WTC11 (cell line): ENCODE measurements at regions not wholly inside any gene's neighbourhood (a gene's known extent, or its start where the extent isn't known, plus 50 kb on each side); places are given as distances from the start of the nearest gene placed in this dataset.

Source experiments
- ATAC-seq: fragments of 200-7000 bp; cut with Tn5 transposase; 2 replicates; pipeline ENCODE4 v1.10.0; 2021; ENCODE audit warnings: mild to moderate bottlenecking, moderate library complexity
- CTCF ChIA-PET: fragments of 300-600 bp; sonication (Branson Sonifier 250); formaldehyde crosslinking; loops from one replicate; lab custom pipeline; 2021; ENCODE audit warnings: antibody characterized with exemption; lab: Charles Lee
- POLR2A ChIA-PET: fragments of 350-600 bp; sonication (Branson Sonifier 250); formaldehyde crosslinking; loops from one replicate; lab custom pipeline; 2021; ENCODE audit warnings: antibody characterized with exemption; lab: Charles Lee
- DNase-seq: peaks from one replicate; pipeline ENCODE4 v3.0.0; 2021; ENCODE audit warnings: low spot score
- H3K27ac Mint-ChIP-seq: 2 replicates; pipeline ENCODE4 v1.8.0; 2021; ENCODE audit warnings: mixed read lengths
- H3K27me3 Mint-ChIP-seq: 2 replicates; pipeline ENCODE4 v1.8.0; 2021; ENCODE audit warnings: low read depth, mild to moderate bottlenecking, moderate library complexity, mixed read lengths
- H3K36me3 Mint-ChIP-seq: 2 replicates; pipeline ENCODE4 v1.8.0; 2021; ENCODE audit warnings: mixed read lengths
- H3K4me1 Mint-ChIP-seq: 2 replicates; pipeline ENCODE4 v1.8.0; 2022; ENCODE audit warnings: mixed read lengths
- H3K4me3 Mint-ChIP-seq: 2 replicates; pipeline ENCODE4 v1.8.0; 2021; ENCODE audit warnings: mild to moderate bottlenecking, moderate library complexity, mixed read lengths
- H3K9me3 Mint-ChIP-seq: 2 replicates; pipeline ENCODE4 v1.8.0; 2021; ENCODE audit warnings: mixed read lengths
- ATF2 ChIP-seq: sonication (generic); formaldehyde crosslinking; IDR thresholded peaks from 2 replicates; pipeline ENCODE4 v1.8.1; 2022; ENCODE audit warnings: low read depth, missing genetic modification reagents, borderline replicate concordance
- CREB1 ChIP-seq: sonication (generic); formaldehyde crosslinking; IDR thresholded peaks from 2 replicates; pipeline ENCODE4 v1.8.0; 2023; ENCODE audit warnings: mild to moderate bottlenecking, missing genetic modification reagents
- CREM ChIP-seq: sonication (generic); formaldehyde crosslinking; IDR thresholded peaks from 2 replicates; pipeline ENCODE4 v1.8.1; 2022; ENCODE audit warnings: mild to moderate bottlenecking, missing genetic modification reagents, moderate library complexity
- E2F4 ChIP-seq: sonication (generic); formaldehyde crosslinking; IDR thresholded peaks from 2 replicates; pipeline ENCODE4 v1.8.1; 2022; ENCODE audit warnings: low read depth, mild to moderate bottlenecking, moderate library complexity, missing genetic modification reagents, borderline replicate concordance
- ELF4 ChIP-seq: sonication (generic); formaldehyde crosslinking; IDR thresholded peaks from 2 replicates; pipeline ENCODE4 v1.8.1; 2022; ENCODE audit warnings: low read depth, mild to moderate bottlenecking, moderate library complexity, missing genetic modification reagents
- ERG ChIP-seq: fragments of 250-450 bp; sonication (Bioruptor Pico); IDR thresholded peaks from 2 replicates; pipeline ENCODE4 v1.8.0; 2021; ENCODE audit warnings: mild to moderate bottlenecking
- ESRRA ChIP-seq: sonication (generic); formaldehyde crosslinking; IDR thresholded peaks from 2 replicates; pipeline ENCODE4 v1.8.1; 2022; ENCODE audit warnings: mild to moderate bottlenecking, missing genetic modification reagents, borderline replicate concordance
- MAX ChIP-seq: sonication (generic); formaldehyde crosslinking; IDR thresholded peaks from 2 replicates; pipeline ENCODE4 v1.8.0; 2022; ENCODE audit warnings: mild to moderate bottlenecking, missing genetic modification reagents
- MLX ChIP-seq: sonication (generic); formaldehyde crosslinking; IDR thresholded peaks from 2 replicates; pipeline ENCODE4 v1.8.1; 2023; ENCODE audit warnings: mild to moderate bottlenecking, missing genetic modification reagents, moderate library complexity
- NR1H2 ChIP-seq: sonication (generic); formaldehyde crosslinking; IDR thresholded peaks from 2 replicates; pipeline ENCODE4 v1.9.0; 2021; ENCODE audit warnings: mild to moderate bottlenecking, moderate library complexity, missing genetic modification reagents
- SOX15 ChIP-seq: fragments of 250-450 bp; sonication (Bioruptor Pico); IDR thresholded peaks from 2 replicates; pipeline ENCODE4 v1.9.0; 2021; ENCODE audit warnings: mild to moderate bottlenecking
- STAT6 ChIP-seq: sonication (generic); formaldehyde crosslinking; conservative IDR thresholded peaks from 2 replicates; pipeline ENCODE4 v1.8.1; 2023; ENCODE audit warnings: mild to moderate bottlenecking, low read depth, missing genetic modification reagents, moderate library complexity
- TEAD1 ChIP-seq: sonication (generic); formaldehyde crosslinking; IDR thresholded peaks from 2 replicates; pipeline ENCODE4 v1.8.0; 2022; ENCODE audit warnings: mild to moderate bottlenecking, missing genetic modification reagents
- TP53 ChIP-seq: sonication (generic); formaldehyde crosslinking; IDR thresholded peaks from 2 replicates; pipeline ENCODE4 v1.8.1; 2023; ENCODE audit warnings: mild to moderate bottlenecking, missing genetic modification reagents
- USF2 ChIP-seq: sonication (generic); formaldehyde crosslinking; IDR thresholded peaks from 2 replicates; pipeline ENCODE4 v1.8.1; 2023; ENCODE audit warnings: mild to moderate bottlenecking, missing genetic modification reagents, moderate library complexity
- ZNF138 ChIP-seq: sonication (generic); formaldehyde crosslinking; conservative IDR thresholded peaks from 2 replicates; pipeline ENCODE4 v1.8.1; 2022; ENCODE audit warnings: mild to moderate bottlenecking, moderate library complexity, missing genetic modification reagents
- ZNF219 ChIP-seq: sonication (generic); formaldehyde crosslinking; IDR thresholded peaks from 2 replicates; pipeline ENCODE4 v1.8.0; 2023; ENCODE audit warnings: missing genetic modification reagents, mild to moderate bottlenecking, borderline replicate concordance
- ZNF512 ChIP-seq: sonication (generic); formaldehyde crosslinking; IDR thresholded peaks from 2 replicates; pipeline ENCODE4 v1.8.1; 2022; ENCODE audit warnings: missing genetic modification reagents, borderline replicate concordance

GRCh38 chr6:108785653-108786052, 62.6 kb upstream of the ARMC2 start (continued):
- TF ChIP-seq MLX (CRISPR knock-in tag), result no peak
- TF ChIP-seq ZNF512 (CRISPR knock-in tag), result no peak
- no peak for TF ChIP-seq ESRRA
- no peak for TF ChIP-seq ELF4 (CRISPR knock-in tag)
- TF ChIP-seq NR1H2, result no peak
- no peak for TF ChIP-seq ZNF219 (CRISPR knock-in tag)
- TF ChIP-seq ATF2 (CRISPR knock-in tag), result no peak
- TF ChIP-seq STAT6, result no peak
- no peak for TF ChIP-seq TP53
- no peak for TF ChIP-seq SOX15 (CRISPR knock-in tag)
- no peak for TF ChIP-seq TEAD1
- no peak for TF ChIP-seq ZNF138
- no peak for TF ChIP-seq CREM (CRISPR knock-in tag)

GRCh38 chr6:108788416-108788815, 59.8 kb upstream of the ARMC2 start:
- no peak overlapping the region for H3K27ac Mint-ChIP-seq
- peaks cover 22% of the 10 kb centered on the region for H3K9me3 Mint-ChIP-seq
- TF ChIP-seq STAT6 (no peak), MAX (CRISPR knock-in tag) (no peak), TEAD1 (no peak), TP53 (no peak), CREB1 (CRISPR knock-in tag) (no peak), E2F4 (CRISPR knock-in tag) (no peak), ERG (CRISPR knock-in tag) (no peak), USF2 (CRISPR knock-in tag) (no peak)
- DNase-seq (no peak), ATAC-seq (no peak)
- no peak overlapping the region for H3K4me3 Mint-ChIP-seq
- peaks cover 4% of the 10 kb centered on the region; the same call in 1 of the 2 replicates for H3K36me3 Mint-ChIP-seq
- H3K4me1 Mint-ChIP-seq, result no peaks in the 10 kb centered on the region
- ChIA-PET CTCF (interaction anchor here (0.5 kb wide), 1 partner anchor 34 kb away, joined by 3 read pairs; no protein-coding TSS in a partner anchor), POLR2A (no interaction called here)
- H3K27me3 Mint-ChIP-seq, result peaks cover 19% of the 10 kb centered on the region
